T-helper 1 cell (primary cell): ENCODE measurements at regions not wholly inside any gene's neighbourhood (a gene's known extent, or its start where the extent isn't known, plus 50 kb on each side); places are given as distances from the start of the nearest gene placed in this dataset.
"Not testable (repeated sequence)": the region's sequence is repeated elsewhere in the genome, so short reads cannot be mapped to it uniquely, and the experiment has no call there.

Experiments used
- DNase-seq, 5 donors: peaks; one replicate each; pipeline ENCODE4 v3.0.0-alpha.2; 2012 to 2020

GRCh38 chr6:6724539-6725467 is 136.3 kb downstream of the LY86 start:
- peak in 3 of 5 donors; percentile 14 to 50 (median 41) for DNase-seq

- no peak for DNase-seq
Measured at GRCh38 chr6:6725468-6726209, 137.1 kb downstream of the LY86 start.

GRCh38 chr6:6728169-6728941 is 139.8 kb downstream of the LY86 start:
- DNase-seq: no peak

- no peak for DNase-seq
Measured at GRCh38 chr6:6729971-6730370, 141.5 kb downstream of the LY86 start.

GRCh38 chr6:6730831-6731230 is 142.3 kb downstream of the LY86 start:
- no peak for DNase-seq

- DNase-seq: no peak
Measured at GRCh38 chr6:6734479-6735465, 146.3 kb downstream of the LY86 start.

- no peak for DNase-seq
Measured at GRCh38 chr6:6736791-6737654, 148.5 kb downstream of the LY86 start.

GRCh38 chr6:6737671-6738070 is 149.2 kb downstream of the LY86 start:
- no peak for DNase-seq

GRCh38 chr6:6738108-6738507 is 149.6 kb downstream of the LY86 start:
- no peak for DNase-seq

- DNase-seq: no peak
Measured at GRCh38 chr6:6738922-6739716, 150.6 kb downstream of the LY86 start.

- no peak for DNase-seq
Measured at GRCh38 chr6:6740595-6740994, 152.1 kb downstream of the LY86 start.

GRCh38 chr6:6741264-6741663 is 152.7 kb downstream of the LY86 start:
- no peak for DNase-seq

- no peak for DNase-seq
Measured at GRCh38 chr6:6742535-6742934, 154.0 kb downstream of the LY86 start.

GRCh38 chr6:6744551-6744950 is 156.0 kb downstream of the LY86 start:
- DNase-seq: no peak

- not testable (repeated sequence) for DNase-seq
Measured at GRCh38 chr6:6745637-6746332, 157.3 kb downstream of the LY86 start.

GRCh38 chr6:6746333-6746969 is 157.9 kb downstream of the LY86 start:
- no peak for DNase-seq

- DNase-seq: no peak
Measured at GRCh38 chr6:6746970-6747338, 158.4 kb downstream of the LY86 start.

- no peak for DNase-seq
Measured at GRCh38 chr6:6747371-6747770, 158.9 kb downstream of the LY86 start.

GRCh38 chr6:6748001-6748400 is 159.5 kb downstream of the LY86 start:
- no peak for DNase-seq
